ENCODE measurements at regions not wholly inside any gene's neighbourhood (a gene's known extent, or its start where the extent isn't known, plus 50 kb on each side); places are given as distances from the start of the nearest gene placed in this dataset.

DNA sequence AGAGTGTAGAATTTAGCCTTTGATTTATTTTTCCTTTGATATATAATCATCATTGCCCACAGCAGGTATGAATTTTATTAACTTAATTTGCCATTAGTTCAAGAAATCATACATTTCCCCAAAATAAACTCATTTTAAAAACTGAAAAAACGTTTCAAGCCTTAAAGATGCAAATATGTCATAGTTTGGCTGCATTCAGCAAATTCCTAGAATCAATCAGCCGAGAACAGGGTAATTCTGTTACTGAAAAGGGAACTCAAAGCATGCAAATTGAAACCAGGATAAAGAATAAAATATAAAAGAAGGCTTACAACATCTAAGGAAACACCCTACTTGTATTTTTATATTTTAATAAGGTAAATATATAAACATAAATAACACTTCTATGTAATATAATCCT, 233.8 kb upstream of the PRKCQ start:
- no peak for DNase-seq (ENCODE audit: extremely low spot score, unreplicated experiment)
- H3K9me3 Mint-ChIP-seq: no peaks in the 10 kb centered on the region
- peaks cover 18% of the 10 kb centered on the region for H3K27me3 Mint-ChIP-seq
- TF ChIP-seq, protein P1, sequence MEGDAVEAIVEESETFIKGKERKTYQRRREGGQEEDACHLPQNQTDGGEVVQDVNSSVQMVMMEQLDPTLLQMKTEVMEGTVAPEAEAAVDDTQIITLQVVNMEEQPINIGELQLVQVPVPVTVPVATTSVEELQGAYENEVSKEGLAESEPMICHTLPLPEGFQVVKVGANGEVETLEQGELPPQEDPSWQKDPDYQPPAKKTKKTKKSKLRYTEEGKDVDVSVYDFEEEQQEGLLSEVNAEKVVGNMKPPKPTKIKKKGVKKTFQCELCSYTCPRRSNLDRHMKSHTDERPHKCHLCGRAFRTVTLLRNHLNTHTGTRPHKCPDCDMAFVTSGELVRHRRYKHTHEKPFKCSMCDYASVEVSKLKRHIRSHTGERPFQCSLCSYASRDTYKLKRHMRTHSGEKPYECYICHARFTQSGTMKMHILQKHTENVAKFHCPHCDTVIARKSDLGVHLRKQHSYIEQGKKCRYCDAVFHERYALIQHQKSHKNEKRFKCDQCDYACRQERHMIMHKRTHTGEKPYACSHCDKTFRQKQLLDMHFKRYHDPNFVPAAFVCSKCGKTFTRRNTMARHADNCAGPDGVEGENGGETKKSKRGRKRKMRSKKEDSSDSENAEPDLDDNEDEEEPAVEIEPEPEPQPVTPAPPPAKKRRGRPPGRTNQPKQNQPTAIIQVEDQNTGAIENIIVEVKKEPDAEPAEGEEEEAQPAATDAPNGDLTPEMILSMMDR (conservative IDR thresholded peaks at IDR 0.05): no peak
- H3K4me1 Mint-ChIP-seq (ENCODE audit: unreplicated experiment): no peaks in the 10 kb centered on the region
- no peaks in the 10 kb centered on the region for H3K36me3 Mint-ChIP-seq
- H3K4me3 Mint-ChIP-seq: no peak overlapping the region
- no peak overlapping the region for H3K27ac Mint-ChIP-seq

DNA sequence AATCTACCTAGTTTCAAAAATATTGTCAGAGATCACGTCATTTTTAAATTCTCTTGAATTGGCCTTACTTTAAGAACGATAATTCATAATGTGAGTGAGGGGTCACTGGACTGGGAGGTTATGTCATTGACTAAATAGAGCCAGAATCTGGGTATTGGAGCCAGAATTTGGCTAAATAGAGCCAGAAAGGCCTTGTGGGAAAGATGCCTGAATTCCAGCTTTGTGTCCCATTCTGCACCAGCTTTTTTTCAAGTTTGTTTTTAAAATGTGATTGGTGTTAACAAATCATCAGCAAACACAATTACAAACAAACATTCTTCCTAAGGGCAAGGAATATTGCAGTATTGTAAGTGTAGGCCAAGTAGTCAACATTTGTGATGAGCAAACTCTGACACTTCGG, 233.2 kb upstream of the PRKCQ start:
- DNase-seq (ENCODE audit: extremely low spot score, unreplicated experiment): no peak
- H3K4me3 Mint-ChIP-seq: no peak overlapping the region
- H3K9me3 Mint-ChIP-seq: no peaks in the 10 kb centered on the region
- no peaks in the 10 kb centered on the region for H3K4me1 Mint-ChIP-seq (ENCODE audit: unreplicated experiment)
- no peak overlapping the region for H3K27ac Mint-ChIP-seq
- TF ChIP-seq, protein P1 (conservative IDR thresholded peaks at IDR 0.05): no peak
- H3K36me3 Mint-ChIP-seq: no peaks in the 10 kb centered on the region
- peaks cover 16% of the 10 kb centered on the region for H3K27me3 Mint-ChIP-seq

DNA sequence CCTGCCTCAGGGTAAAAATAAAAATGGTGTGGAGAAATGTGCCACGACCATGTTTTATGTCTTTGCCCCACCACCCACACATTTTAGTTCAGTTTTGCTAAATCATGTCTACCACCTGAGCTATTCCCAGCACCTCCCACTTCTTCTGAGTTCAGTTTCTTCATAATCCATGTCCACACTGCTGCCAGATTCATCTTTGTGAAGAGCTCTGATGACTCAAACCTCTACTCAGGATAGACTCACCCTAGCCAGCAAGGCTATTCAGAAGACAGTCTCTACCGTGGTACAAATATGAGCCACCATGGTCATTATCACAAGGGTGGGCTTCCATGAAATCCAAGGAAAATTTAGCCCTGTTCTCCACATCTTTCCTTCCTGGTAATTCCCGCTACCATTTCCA, 231.1 kb upstream of the PRKCQ start:
- Mint-ChIP-seq H3K27ac (no peak overlapping the region), H3K4me1 (ENCODE audit: unreplicated experiment) (no peaks in the 10 kb centered on the region), H3K36me3 (no peaks in the 10 kb centered on the region), H3K9me3 (no peaks in the 10 kb centered on the region), H3K4me3 (no peak overlapping the region), H3K27me3 (peaks cover 16% of the 10 kb centered on the region)
- no peak for DNase-seq (ENCODE audit: extremely low spot score, unreplicated experiment)
- TF ChIP-seq, protein P1 (conservative IDR thresholded peaks at IDR 0.05): no peak

DNA sequence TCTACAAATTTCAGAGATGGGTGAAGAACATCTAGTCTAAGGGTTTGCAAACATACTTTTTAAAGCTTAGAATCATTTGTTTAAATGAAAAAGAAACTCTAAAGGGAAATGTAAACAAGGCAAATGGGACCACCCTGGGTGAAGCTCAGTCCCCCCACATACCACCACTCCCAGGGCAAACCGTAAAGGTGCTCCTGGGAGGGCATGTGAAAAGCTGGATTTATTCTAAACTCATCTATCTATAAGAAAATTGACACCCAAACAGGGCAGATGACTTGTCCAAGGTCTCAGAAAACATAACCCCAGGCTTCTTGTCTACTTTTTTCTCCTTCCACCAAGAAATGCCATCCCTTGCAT, 223.3 kb upstream of the PRKCQ start:
- peaks cover 18% of the 10 kb centered on the region for H3K27me3 Mint-ChIP-seq
- no peaks in the 10 kb centered on the region for H3K9me3 Mint-ChIP-seq
- H3K4me3 Mint-ChIP-seq: no peak overlapping the region
- H3K36me3 Mint-ChIP-seq: no peaks in the 10 kb centered on the region
- no peaks in the 10 kb centered on the region for H3K4me1 Mint-ChIP-seq (ENCODE audit: unreplicated experiment)
- TF ChIP-seq, protein P1 (conservative IDR thresholded peaks at IDR 0.05): no peak
- no peak overlapping the region for H3K27ac Mint-ChIP-seq
- no peak for DNase-seq (ENCODE audit: extremely low spot score, unreplicated experiment)

DNA sequence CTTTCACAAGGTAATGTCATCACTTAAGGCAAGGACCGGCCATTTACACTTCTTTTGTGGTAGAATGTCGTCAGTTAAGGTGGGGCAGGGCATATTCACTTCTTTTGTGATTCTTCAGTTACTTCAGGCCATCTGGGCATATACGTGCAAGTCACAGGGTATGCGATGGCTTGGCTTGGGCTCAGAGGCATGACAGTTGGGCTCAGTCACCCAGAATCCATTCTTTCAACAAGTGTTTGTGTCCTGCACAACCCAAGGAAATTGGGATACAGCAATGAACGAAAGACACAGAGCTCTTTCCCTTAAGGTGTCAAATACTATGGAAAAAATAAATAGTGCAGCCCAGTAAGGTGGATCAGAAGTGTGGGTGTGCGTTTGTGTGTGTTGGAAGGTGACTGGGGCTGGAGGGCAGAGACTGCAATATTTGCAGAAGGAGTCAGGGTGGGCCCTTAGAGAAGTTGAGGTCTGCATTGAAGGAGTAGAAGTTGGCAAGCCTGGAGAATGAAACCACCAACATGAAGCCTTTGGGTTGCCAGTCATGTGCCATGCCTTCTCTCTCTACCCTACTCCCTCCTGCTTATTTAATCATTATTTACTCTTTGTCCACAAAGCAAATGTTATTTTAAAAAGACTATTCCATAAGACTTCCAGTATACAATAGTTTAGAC, 222.8 kb upstream of the PRKCQ start:
- H3K27me3 Mint-ChIP-seq: peaks cover 18% of the 10 kb centered on the region
- no peak for DNase-seq (ENCODE audit: extremely low spot score, unreplicated experiment)
- no peaks in the 10 kb centered on the region for H3K4me1 Mint-ChIP-seq (ENCODE audit: unreplicated experiment)
- H3K9me3 Mint-ChIP-seq: no peaks in the 10 kb centered on the region
- H3K27ac Mint-ChIP-seq: no peak overlapping the region
- no peaks in the 10 kb centered on the region for H3K36me3 Mint-ChIP-seq
- TF ChIP-seq, protein P1 (conservative IDR thresholded peaks at IDR 0.05): no peak
- H3K4me3 Mint-ChIP-seq: no peak overlapping the region

DNA sequence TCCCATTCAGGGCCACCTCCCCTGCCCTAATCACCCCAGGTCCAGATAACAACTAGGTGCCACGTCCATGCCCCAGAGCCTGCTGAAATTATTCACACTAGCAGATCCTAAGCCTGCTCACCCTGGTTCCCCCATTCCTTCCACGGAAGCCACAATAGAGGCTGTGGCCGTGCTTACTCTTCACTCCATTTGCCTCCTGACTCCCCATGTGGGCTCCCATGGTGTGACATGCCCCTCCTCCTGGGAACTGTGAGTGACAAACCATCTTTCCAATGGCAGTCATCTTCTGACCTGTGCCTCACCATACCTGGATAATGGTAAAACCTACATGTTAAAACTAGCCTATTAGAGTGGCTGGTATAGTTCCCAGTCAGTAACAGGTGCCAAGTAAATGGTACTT, 216.2 kb upstream of the PRKCQ start:
- Mint-ChIP-seq H3K27ac (no peak overlapping the region), H3K4me3 (no peak overlapping the region), H3K4me1 (ENCODE audit: unreplicated experiment) (no peaks in the 10 kb centered on the region), H3K36me3 (no peaks in the 10 kb centered on the region), H3K27me3 (peaks cover 22% of the 10 kb centered on the region), H3K9me3 (no peaks in the 10 kb centered on the region)
- DNase-seq (ENCODE audit: extremely low spot score, unreplicated experiment): no peak
- TF ChIP-seq, protein P1 (conservative IDR thresholded peaks at IDR 0.05): no peak

Data from type B pancreatic cell (in vitro differentiated cells).